ENCODE measurements at regions not wholly inside any gene's neighbourhood (a gene's known extent, or its start where the extent isn't known, plus 50 kb on each side); places are given as distances from the start of the nearest gene placed in this dataset.

DNA sequence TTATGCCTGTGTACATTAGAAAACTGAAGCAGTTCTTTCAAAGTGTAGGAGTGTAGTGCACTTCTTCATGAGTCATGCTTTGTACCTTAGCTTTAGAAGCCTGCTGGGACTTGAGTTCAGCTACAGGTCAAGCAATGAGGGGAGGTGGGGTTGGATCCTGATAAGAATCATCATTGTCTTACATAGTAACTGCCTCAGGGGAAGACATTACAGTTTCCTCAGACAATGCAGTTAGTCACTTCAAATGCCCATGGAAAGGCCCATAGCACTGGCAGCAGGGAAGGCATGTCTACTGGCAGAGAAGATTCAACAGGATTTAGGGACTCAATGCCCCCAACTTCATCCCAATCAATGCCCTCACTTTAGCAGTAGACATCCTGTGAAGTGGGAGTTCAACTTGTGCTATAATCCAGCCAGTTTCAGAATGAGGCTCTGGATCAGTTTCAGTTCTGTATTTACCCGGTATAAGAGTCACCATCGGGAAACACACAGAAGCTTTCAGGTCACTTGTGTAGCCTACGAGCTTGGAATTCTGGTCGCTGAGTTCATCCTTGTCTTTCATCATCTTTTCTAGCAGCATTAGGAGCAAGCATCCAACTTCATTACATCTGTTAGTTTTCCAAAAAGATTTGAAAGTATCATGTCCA is 1216.5 kb downstream of the RAPGEF2 start:
- TF ChIP-seq, protein P1, sequence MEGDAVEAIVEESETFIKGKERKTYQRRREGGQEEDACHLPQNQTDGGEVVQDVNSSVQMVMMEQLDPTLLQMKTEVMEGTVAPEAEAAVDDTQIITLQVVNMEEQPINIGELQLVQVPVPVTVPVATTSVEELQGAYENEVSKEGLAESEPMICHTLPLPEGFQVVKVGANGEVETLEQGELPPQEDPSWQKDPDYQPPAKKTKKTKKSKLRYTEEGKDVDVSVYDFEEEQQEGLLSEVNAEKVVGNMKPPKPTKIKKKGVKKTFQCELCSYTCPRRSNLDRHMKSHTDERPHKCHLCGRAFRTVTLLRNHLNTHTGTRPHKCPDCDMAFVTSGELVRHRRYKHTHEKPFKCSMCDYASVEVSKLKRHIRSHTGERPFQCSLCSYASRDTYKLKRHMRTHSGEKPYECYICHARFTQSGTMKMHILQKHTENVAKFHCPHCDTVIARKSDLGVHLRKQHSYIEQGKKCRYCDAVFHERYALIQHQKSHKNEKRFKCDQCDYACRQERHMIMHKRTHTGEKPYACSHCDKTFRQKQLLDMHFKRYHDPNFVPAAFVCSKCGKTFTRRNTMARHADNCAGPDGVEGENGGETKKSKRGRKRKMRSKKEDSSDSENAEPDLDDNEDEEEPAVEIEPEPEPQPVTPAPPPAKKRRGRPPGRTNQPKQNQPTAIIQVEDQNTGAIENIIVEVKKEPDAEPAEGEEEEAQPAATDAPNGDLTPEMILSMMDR (IDR thresholded peaks at IDR 0.05) = no peak
- no peak for TF ChIP-seq ZFX (IDR thresholded peaks at IDR 0.05; ENCODE audit: borderline replicate concordance)

Data from 22Rv1 (cell line).